Choroid plexus epithelial cell (primary cell): ENCODE measurements at regions not wholly inside any gene's neighbourhood (a gene's known extent, or its start where the extent isn't known, plus 50 kb on each side); places are given as distances from the start of the nearest gene placed in this dataset.

Experiments
- DNase-seq: peaks from one replicate; pipeline ENCODE4 v3.0.0-alpha.2; 2010; ENCODE audit warnings: low read depth
- H3K4me3 ChIP-seq: 2 replicates; pipeline ENCODE4 v1.5.1; 2011; ENCODE audit warnings: low read depth, mild to moderate bottlenecking, control low read depth, low read length, moderate library complexity
- TF ChIP-seq, protein P1 (sequence below): conservative IDR thresholded peaks from 2 replicates; pipeline ENCODE4 v1.5.1; 2011; ENCODE audit warnings: low read depth, mild to moderate bottlenecking, control low read depth, inconsistent platforms, low read length, moderate library complexity

- no peak for DNase-seq
- no peak overlapping the region for H3K4me3 ChIP-seq
- TF ChIP-seq, protein P1, sequence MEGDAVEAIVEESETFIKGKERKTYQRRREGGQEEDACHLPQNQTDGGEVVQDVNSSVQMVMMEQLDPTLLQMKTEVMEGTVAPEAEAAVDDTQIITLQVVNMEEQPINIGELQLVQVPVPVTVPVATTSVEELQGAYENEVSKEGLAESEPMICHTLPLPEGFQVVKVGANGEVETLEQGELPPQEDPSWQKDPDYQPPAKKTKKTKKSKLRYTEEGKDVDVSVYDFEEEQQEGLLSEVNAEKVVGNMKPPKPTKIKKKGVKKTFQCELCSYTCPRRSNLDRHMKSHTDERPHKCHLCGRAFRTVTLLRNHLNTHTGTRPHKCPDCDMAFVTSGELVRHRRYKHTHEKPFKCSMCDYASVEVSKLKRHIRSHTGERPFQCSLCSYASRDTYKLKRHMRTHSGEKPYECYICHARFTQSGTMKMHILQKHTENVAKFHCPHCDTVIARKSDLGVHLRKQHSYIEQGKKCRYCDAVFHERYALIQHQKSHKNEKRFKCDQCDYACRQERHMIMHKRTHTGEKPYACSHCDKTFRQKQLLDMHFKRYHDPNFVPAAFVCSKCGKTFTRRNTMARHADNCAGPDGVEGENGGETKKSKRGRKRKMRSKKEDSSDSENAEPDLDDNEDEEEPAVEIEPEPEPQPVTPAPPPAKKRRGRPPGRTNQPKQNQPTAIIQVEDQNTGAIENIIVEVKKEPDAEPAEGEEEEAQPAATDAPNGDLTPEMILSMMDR, result no peak
These were observed 817.9 kb upstream of the ADGRL2 start for GRCh38 chr1:80982831-80983230.

DNA sequence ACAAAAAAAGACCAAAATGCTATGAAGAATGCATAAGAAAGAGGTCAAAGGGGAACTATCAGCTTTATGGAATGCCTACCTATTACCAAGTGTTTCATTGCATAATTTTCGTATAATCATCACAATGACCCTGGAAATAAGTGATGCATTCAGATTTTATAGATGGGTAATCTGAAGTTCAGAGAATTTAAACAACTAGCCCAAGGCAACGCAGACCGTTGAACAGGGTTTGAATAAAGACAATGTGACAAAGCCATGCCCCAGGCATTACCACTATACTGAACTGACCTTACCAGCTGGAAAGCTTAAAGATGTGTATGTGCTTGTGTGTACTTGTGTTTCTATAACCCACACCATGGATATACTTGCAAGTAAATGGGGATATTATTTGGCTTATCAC lies 827.6 kb upstream of the ADGRL2 start:
- TF ChIP-seq, protein P1, result no peak

GRCh38 chr1:80966266-80966665 lies 834.5 kb upstream of the ADGRL2 start:
- DNase-seq, result no peak
- TF ChIP-seq, protein P1, result no peak
- no peak overlapping the region for H3K4me3 ChIP-seq

More for the DNA sequence above, 827.6 kb upstream of the ADGRL2 start:
- no peak overlapping the region for H3K4me3 ChIP-seq
- no peak for DNase-seq

GRCh38 chr1:80962564-80962963 lies 838.2 kb upstream of the ADGRL2 start:
- DNase-seq, result no peak
- H3K4me3 ChIP-seq, result no peak overlapping the region
- TF ChIP-seq, protein P1, result no peak

DNA sequence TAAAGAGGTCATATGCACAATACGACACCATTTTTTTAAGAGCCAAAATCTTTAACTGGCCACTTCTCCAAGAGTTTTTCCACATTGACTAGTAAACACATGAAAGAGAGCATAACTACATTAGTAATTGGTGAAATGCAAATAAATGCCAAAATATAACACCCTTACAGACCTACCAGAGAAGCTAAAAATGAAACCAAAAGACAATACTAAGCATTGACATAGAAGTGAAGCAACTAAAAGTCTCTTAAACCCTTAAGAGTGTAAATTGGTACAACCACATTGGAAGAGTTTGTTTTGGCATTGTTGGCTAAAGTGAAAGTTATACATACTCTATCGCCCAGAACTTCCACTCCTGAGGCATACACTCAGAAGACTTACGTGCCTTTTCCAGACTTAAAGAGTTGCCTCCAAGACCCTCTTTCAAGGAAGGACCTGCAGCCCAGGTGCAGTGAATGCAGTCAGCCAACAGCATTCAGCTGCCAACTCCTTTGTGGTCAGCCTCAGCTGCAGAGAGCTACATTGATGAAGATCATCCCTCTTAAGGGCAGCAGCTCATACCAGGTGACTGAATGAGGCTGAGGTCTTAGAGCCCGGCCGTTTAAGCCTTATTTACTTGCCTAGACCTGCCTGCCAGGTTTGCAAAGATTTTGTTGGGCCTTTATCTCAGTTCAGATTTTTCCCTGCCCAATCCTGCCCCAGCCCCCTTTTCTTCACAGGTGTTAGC lies 839.1 kb upstream of the ADGRL2 start:
- no peak overlapping the region for H3K4me3 ChIP-seq
- DNase-seq, result no peak
- TF ChIP-seq, protein P1, result no peak

GRCh38 chr1:80933346-80933745 lies 867.4 kb upstream of the ADGRL2 start:
- no peak for DNase-seq
- TF ChIP-seq, protein P1, result no peak
- no peak overlapping the region for H3K4me3 ChIP-seq

GRCh38 chr1:80931178-80931577 lies 869.6 kb upstream of the ADGRL2 start:
- no peak overlapping the region for H3K4me3 ChIP-seq
- DNase-seq, result no peak
- TF ChIP-seq, protein P1, result no peak
